Epithelial cell of prostate (primary cell): ENCODE measurements at regions not wholly inside any gene's neighbourhood (a gene's known extent, or its start where the extent isn't known, plus 50 kb on each side); places are given as distances from the start of the nearest gene placed in this dataset.

Source experiments
- DNase-seq: peaks from one replicate; pipeline ENCODE4 v3.0.0-alpha.2; 2011; ENCODE audit warnings: low read depth, low spot score
- H3K27ac ChIP-seq: fragments of 450-650 bp; 2 replicates; pipeline ENCODE4 v1.5.1; 2017; ENCODE audit warnings: mild to moderate bottlenecking

- H3K27ac ChIP-seq: no peak overlapping the region
- no peak for DNase-seq
Measured at GRCh38 chr14:95391331-95391730, 71.6 kb upstream of the CLMN start.

- no peak for DNase-seq
- H3K27ac ChIP-seq: no peak overlapping the region
Measured at GRCh38 chr14:95389471-95390011, 69.8 kb upstream of the CLMN start.

- no peak for DNase-seq
- no peak overlapping the region for H3K27ac ChIP-seq
Measured at GRCh38 chr14:95388699-95389098, 69.0 kb upstream of the CLMN start.

- no peak for DNase-seq
- H3K27ac ChIP-seq: no peak overlapping the region
Measured at GRCh38 chr14:95387826-95388445, 68.2 kb upstream of the CLMN start.

GRCh38 chr14:95386536-95387095 lies 66.9 kb upstream of the CLMN start:
- DNase-seq: no peak
- H3K27ac ChIP-seq: no peak overlapping the region

GRCh38 chr14:95385701-95386100 lies 66.0 kb upstream of the CLMN start:
- H3K27ac ChIP-seq: no peak overlapping the region
- DNase-seq: no peak

GRCh38 chr14:95382747-95383146 lies 63.0 kb upstream of the CLMN start:
- DNase-seq: no peak
- H3K27ac ChIP-seq: no peak overlapping the region

GRCh38 chr14:95381726-95382125 lies 62.0 kb upstream of the CLMN start:
- DNase-seq: no peak
- no peak overlapping the region for H3K27ac ChIP-seq

GRCh38 chr14:95380350-95381042 lies 60.8 kb upstream of the CLMN start:
- no peak for DNase-seq
- H3K27ac ChIP-seq: no peak overlapping the region

- no peak overlapping the region for H3K27ac ChIP-seq
- DNase-seq: no peak
Measured at GRCh38 chr14:95379634-95380033, 59.9 kb upstream of the CLMN start.

- H3K27ac ChIP-seq: no peak overlapping the region
- no peak for DNase-seq
Measured at GRCh38 chr14:95375539-95376109, 55.9 kb upstream of the CLMN start.

- DNase-seq: no peak
- no peak overlapping the region for H3K27ac ChIP-seq
Measured at GRCh38 chr14:95374239-95374997, 54.7 kb upstream of the CLMN start.

GRCh38 chr14:95370076-95370475 lies 50.4 kb upstream of the CLMN start:
- no peak for DNase-seq
- no peak overlapping the region for H3K27ac ChIP-seq
